ENCODE measurements at regions not wholly inside any gene's neighbourhood (a gene's known extent, or its start where the extent isn't known, plus 50 kb on each side); places are given as distances from the start of the nearest gene placed in this dataset.
"Not testable (repeated sequence)": the region's sequence is repeated elsewhere in the genome, so short reads cannot be mapped to it uniquely, and the experiment has no call there.

DNA sequence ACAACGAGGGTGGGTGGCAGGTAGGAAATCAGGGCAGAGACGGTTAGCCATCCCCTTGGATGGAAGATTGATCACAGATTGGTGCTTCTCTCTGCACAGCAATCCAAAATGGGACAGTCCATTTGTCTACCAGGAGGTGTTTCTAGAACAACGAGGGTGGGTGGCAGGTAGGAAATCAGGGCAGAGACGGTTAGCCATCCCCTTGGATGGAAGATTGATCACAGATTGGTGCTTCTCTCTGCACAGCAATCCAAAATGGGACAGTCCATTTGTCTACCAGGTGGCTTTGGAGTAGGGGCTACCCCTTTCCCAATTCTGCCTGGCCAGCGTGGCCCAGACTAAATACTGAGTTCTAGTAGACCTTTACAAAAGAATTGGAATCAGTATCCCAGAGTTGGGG, 452.3 kb downstream of the CD83 start:
- TF ChIP-seq, protein P1, sequence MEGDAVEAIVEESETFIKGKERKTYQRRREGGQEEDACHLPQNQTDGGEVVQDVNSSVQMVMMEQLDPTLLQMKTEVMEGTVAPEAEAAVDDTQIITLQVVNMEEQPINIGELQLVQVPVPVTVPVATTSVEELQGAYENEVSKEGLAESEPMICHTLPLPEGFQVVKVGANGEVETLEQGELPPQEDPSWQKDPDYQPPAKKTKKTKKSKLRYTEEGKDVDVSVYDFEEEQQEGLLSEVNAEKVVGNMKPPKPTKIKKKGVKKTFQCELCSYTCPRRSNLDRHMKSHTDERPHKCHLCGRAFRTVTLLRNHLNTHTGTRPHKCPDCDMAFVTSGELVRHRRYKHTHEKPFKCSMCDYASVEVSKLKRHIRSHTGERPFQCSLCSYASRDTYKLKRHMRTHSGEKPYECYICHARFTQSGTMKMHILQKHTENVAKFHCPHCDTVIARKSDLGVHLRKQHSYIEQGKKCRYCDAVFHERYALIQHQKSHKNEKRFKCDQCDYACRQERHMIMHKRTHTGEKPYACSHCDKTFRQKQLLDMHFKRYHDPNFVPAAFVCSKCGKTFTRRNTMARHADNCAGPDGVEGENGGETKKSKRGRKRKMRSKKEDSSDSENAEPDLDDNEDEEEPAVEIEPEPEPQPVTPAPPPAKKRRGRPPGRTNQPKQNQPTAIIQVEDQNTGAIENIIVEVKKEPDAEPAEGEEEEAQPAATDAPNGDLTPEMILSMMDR (IDR thresholded peaks at IDR 0.05; ENCODE audit: low read length): not testable (repeated sequence)
- not testable (repeated sequence) for TF ChIP-seq EZH2 (optimal IDR thresholded peaks at IDR 0.05; ENCODE audit: low read depth, low read length); EZH2phosphoT487 (IDR thresholded peaks at IDR 0.05; ENCODE audit: low read length)

Measured in MM.1S (cell line).